Activated T-helper 17 cell treated with anti-CD3 and anti-CD28 coated beads, Interleukin-2, amount 50 U/mL, for 72 hours (primary cell): ENCODE measurements at regions not wholly inside any gene's neighbourhood (a gene's known extent, or its start where the extent isn't known, plus 50 kb on each side); places are given as distances from the start of the nearest gene placed in this dataset.

ENCODE experiments used
- ATAC-seq: fragments of 150-1000 bp; cut with Tn5 transposase; replicated peaks from 2 replicates; pipeline ENCODE4 v1.10.0; 2021; ENCODE audit warnings: mild to moderate bottlenecking, moderate library complexity
- H3K27ac Mint-ChIP-seq: one replicate; pipeline ENCODE4 v1.8.0; 2022; ENCODE audit warnings: mixed read lengths
- H3K27me3 Mint-ChIP-seq: one replicate; pipeline ENCODE4 v1.8.0; 2022; ENCODE audit warnings: mixed read lengths
- H3K36me3 Mint-ChIP-seq: one replicate; pipeline ENCODE4 v1.8.0; 2022; ENCODE audit warnings: low read depth, mild to moderate bottlenecking, mixed read lengths
- H3K4me1 Mint-ChIP-seq: one replicate; pipeline ENCODE4 v1.8.0; 2022; ENCODE audit warnings: mixed read lengths
- H3K4me3 Mint-ChIP-seq: one replicate; pipeline ENCODE4 v1.8.0; 2022; ENCODE audit warnings: mild to moderate bottlenecking, mixed read lengths
- H3K9me3 Mint-ChIP-seq: one replicate; pipeline ENCODE4 v1.8.0; 2022; ENCODE audit warnings: mixed read lengths

DNA sequence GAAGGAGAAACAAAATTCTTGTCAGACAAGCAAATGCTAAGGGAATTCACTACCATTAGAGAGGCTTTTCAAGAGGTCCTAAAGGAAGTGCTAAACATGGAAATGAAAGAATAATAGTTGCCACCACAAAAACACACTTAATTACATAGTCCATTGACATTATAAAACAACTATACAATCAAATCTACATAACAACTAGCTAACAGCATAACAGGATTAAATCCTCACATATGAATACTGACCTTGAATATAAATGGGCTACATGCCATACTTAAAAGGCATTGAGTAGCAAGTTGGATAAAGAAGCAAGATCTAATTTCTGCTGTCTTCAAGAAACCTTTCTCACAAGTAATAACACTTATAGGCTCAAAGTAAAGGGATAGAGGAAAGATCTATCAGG lies 811.5 kb upstream of the CITED2 start:
- Mint-ChIP-seq H3K4me1 (no peaks in the 10 kb centered on the region), H3K27ac (no peak overlapping the region), H3K36me3 (no peaks in the 10 kb centered on the region), H3K27me3 (peaks cover 9% of the 10 kb centered on the region), H3K9me3 (peaks cover 11% of the 10 kb centered on the region), H3K4me3 (no peak overlapping the region)
- ATAC-seq = no peak

- ATAC-seq = no peak
- H3K9me3 Mint-ChIP-seq = peaks cover 5% of the 10 kb centered on the region
These were observed 809.4 kb upstream of the CITED2 start for GRCh38 chr6:140183881-140184280.

DNA sequence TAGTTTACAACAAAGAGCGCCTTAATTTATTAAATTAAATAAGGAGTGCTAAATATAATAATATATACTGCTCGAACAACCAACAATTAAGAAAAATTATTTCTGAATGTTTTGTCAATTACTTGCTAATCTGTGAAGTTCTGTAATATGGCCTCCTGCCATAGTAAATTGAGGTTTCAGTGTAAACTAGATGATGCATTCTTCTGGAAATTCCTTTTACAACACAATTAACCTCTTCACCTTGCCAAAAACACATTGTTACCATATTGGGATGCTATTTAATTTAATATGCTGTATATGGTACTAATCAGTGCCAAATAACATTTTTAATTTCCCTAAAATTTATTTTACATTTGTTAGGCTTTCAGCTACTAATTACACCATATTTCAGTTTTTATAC lies 808.4 kb upstream of the CITED2 start:
- Mint-ChIP-seq H3K9me3 (peaks cover 2% of the 10 kb centered on the region), H3K27me3 (peaks cover 6% of the 10 kb centered on the region)

More at GRCh38 chr6:140183881-140184280, 809.4 kb upstream of the CITED2 start:
- no peak overlapping the region for H3K4me3 Mint-ChIP-seq
- peaks cover 6% of the 10 kb centered on the region for H3K27me3 Mint-ChIP-seq
- no peaks in the 10 kb centered on the region for H3K36me3 Mint-ChIP-seq
- H3K27ac Mint-ChIP-seq = no peak overlapping the region
- no peaks in the 10 kb centered on the region for H3K4me1 Mint-ChIP-seq

DNA sequence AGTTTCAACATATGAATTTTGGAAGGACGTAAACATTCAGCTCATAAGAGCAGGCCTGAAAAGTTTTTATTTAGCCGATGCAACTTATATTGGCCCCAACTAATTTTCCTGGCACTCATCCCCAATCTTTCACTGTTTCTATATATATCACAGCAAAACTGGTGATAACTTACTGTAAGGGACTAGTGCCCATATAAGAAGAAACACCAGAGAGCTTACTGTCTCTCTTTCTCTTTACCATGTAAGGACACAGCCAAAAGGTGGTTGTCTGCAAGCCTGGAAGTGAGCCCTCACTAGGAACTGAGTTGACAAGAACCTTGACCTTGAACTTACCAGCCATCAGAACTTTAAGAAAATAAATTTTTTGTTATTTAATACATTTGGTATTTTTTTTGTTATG lies 807.4 kb upstream of the CITED2 start:
- H3K9me3 Mint-ChIP-seq = no peaks in the 10 kb centered on the region
- H3K27me3 Mint-ChIP-seq = peaks cover 6% of the 10 kb centered on the region
- H3K4me1 Mint-ChIP-seq = no peaks in the 10 kb centered on the region
- no peak overlapping the region for H3K27ac Mint-ChIP-seq
- H3K36me3 Mint-ChIP-seq = no peaks in the 10 kb centered on the region
- no peak overlapping the region for H3K4me3 Mint-ChIP-seq
- ATAC-seq = no peak

More for the DNA sequence above, 808.4 kb upstream of the CITED2 start:
- H3K27ac Mint-ChIP-seq = no peak overlapping the region
- ATAC-seq = no peak
- no peak overlapping the region for H3K4me3 Mint-ChIP-seq
- H3K36me3 Mint-ChIP-seq = no peaks in the 10 kb centered on the region
- H3K4me1 Mint-ChIP-seq = no peaks in the 10 kb centered on the region

- no peak overlapping the region for H3K4me3 Mint-ChIP-seq
- no peaks in the 10 kb centered on the region for H3K36me3 Mint-ChIP-seq
- no peak overlapping the region for H3K27ac Mint-ChIP-seq
- H3K4me1 Mint-ChIP-seq = no peaks in the 10 kb centered on the region
- no peak for ATAC-seq
- H3K9me3 Mint-ChIP-seq = no peaks in the 10 kb centered on the region
- H3K27me3 Mint-ChIP-seq = peaks cover 3% of the 10 kb centered on the region
These were observed 805.9 kb upstream of the CITED2 start for GRCh38 chr6:140180306-140180705.

- H3K4me1 Mint-ChIP-seq = no peaks in the 10 kb centered on the region
- no peaks in the 10 kb centered on the region for H3K36me3 Mint-ChIP-seq
- no peak overlapping the region for H3K27ac Mint-ChIP-seq
- ATAC-seq = no peak
- no peaks in the 10 kb centered on the region for H3K27me3 Mint-ChIP-seq
- no peak overlapping the region for H3K4me3 Mint-ChIP-seq
- no peaks in the 10 kb centered on the region for H3K9me3 Mint-ChIP-seq
These were observed 804.5 kb upstream of the CITED2 start for GRCh38 chr6:140178935-140179334.

- Mint-ChIP-seq H3K4me1 (no peaks in the 10 kb centered on the region), H3K27ac (no peak overlapping the region), H3K9me3 (no peaks in the 10 kb centered on the region), H3K4me3 (no peak overlapping the region), H3K27me3 (no peaks in the 10 kb centered on the region), H3K36me3 (no peaks in the 10 kb centered on the region)
- no peak for ATAC-seq
These were observed 804.1 kb upstream of the CITED2 start for GRCh38 chr6:140178520-140178919.

- Mint-ChIP-seq H3K36me3 (no peaks in the 10 kb centered on the region), H3K27ac (no peak overlapping the region), H3K27me3 (no peaks in the 10 kb centered on the region), H3K9me3 (peaks cover 7% of the 10 kb centered on the region), H3K4me3 (no peak overlapping the region), H3K4me1 (no peaks in the 10 kb centered on the region)
- ATAC-seq = no peak
These were observed 801.9 kb upstream of the CITED2 start for GRCh38 chr6:140176306-140176705.

GRCh38 chr6:140175486-140175885 lies 801.0 kb upstream of the CITED2 start:
- H3K9me3 Mint-ChIP-seq = peaks cover 7% of the 10 kb centered on the region
- no peaks in the 10 kb centered on the region for H3K27me3 Mint-ChIP-seq
- no peaks in the 10 kb centered on the region for H3K36me3 Mint-ChIP-seq
- no peak for ATAC-seq
- no peaks in the 10 kb centered on the region for H3K4me1 Mint-ChIP-seq
- no peak overlapping the region for H3K4me3 Mint-ChIP-seq
- H3K27ac Mint-ChIP-seq = no peak overlapping the region

DNA sequence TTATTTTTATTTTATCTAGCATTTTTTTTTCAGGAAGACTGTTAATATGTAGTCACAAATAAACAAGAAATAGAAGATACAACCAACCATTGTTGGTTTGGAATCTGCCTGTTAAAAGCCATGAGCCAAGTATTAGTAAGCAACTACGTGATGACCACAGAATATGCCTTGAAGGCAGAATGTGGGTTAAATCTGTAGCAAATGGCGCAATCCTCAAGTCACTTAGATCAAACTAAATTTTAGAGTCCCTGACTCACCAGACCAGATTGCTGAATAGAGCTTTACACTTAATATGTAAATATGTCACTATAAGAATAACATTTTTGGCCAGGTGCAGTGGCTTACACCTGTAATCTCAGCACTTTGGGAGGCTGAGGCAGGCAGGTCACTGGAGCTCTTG lies 800.1 kb upstream of the CITED2 start:
- Mint-ChIP-seq H3K4me3 (no peak overlapping the region), H3K9me3 (peaks cover 7% of the 10 kb centered on the region), H3K27me3 (no peaks in the 10 kb centered on the region), H3K4me1 (no peaks in the 10 kb centered on the region), H3K36me3 (no peaks in the 10 kb centered on the region), H3K27ac (no peak overlapping the region)
- ATAC-seq = no peak

GRCh38 chr6:140168365-140168764 lies 793.9 kb upstream of the CITED2 start:
- Mint-ChIP-seq H3K9me3 (peaks cover 7% of the 10 kb centered on the region), H3K27ac (no peak overlapping the region), H3K36me3 (no peaks in the 10 kb centered on the region), H3K27me3 (no peaks in the 10 kb centered on the region), H3K4me1 (no peaks in the 10 kb centered on the region), H3K4me3 (no peak overlapping the region)
- no peak for ATAC-seq

GRCh38 chr6:140160909-140161308 lies 786.5 kb upstream of the CITED2 start:
- no peaks in the 10 kb centered on the region for H3K27me3 Mint-ChIP-seq
- H3K27ac Mint-ChIP-seq = no peak overlapping the region
- H3K4me3 Mint-ChIP-seq = no peak overlapping the region
- H3K36me3 Mint-ChIP-seq = no peaks in the 10 kb centered on the region
- H3K9me3 Mint-ChIP-seq = no peaks in the 10 kb centered on the region
- ATAC-seq = no peak
- no peaks in the 10 kb centered on the region for H3K4me1 Mint-ChIP-seq

DNA sequence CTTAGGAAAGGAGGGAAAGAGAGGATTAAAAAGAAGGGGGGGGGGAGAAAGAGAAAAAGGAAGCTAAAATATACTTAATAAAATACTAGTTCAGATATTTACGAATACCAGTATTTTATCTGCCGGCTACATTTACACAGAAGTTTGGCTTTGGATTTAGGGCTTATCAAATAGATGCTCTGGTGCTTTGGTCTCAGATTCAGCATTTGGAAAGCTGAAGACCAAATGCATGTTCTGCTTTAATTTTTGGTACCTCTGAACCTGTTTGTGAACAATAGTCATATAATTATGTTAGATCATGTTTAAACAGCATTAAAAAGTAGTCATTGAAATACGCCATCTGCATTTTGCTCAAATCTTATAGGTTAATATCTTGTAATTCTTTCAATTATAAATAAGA lies 786.0 kb upstream of the CITED2 start:
- ATAC-seq = no peak
- no peak overlapping the region for H3K27ac Mint-ChIP-seq
- no peaks in the 10 kb centered on the region for H3K36me3 Mint-ChIP-seq
- no peak overlapping the region for H3K4me3 Mint-ChIP-seq
- no peaks in the 10 kb centered on the region for H3K9me3 Mint-ChIP-seq
- H3K4me1 Mint-ChIP-seq = no peaks in the 10 kb centered on the region
- H3K27me3 Mint-ChIP-seq = no peaks in the 10 kb centered on the region

DNA sequence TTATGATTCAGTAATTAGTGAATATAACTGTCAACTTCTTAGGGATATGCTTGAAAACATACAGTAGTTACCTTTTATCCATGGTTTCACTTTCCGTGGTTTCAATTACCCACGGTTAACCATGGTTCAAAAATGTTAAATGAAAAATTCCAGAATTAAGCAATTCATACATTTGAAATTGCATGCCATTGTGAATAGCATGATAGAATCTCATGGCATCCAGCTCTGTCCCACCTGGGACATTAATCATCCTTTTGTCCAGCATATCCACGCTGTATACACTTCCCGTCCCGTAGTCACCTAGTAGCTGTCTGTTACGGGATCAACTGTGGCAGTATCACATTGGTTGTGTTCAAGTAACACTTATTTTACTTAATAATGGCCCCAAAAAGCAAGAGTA lies 781.7 kb upstream of the CITED2 start:
- ATAC-seq = no peak
- Mint-ChIP-seq H3K4me1 (no peaks in the 10 kb centered on the region), H3K4me3 (no peak overlapping the region), H3K36me3 (no peaks in the 10 kb centered on the region), H3K27ac (no peak overlapping the region), H3K27me3 (no peaks in the 10 kb centered on the region), H3K9me3 (no peaks in the 10 kb centered on the region)

DNA sequence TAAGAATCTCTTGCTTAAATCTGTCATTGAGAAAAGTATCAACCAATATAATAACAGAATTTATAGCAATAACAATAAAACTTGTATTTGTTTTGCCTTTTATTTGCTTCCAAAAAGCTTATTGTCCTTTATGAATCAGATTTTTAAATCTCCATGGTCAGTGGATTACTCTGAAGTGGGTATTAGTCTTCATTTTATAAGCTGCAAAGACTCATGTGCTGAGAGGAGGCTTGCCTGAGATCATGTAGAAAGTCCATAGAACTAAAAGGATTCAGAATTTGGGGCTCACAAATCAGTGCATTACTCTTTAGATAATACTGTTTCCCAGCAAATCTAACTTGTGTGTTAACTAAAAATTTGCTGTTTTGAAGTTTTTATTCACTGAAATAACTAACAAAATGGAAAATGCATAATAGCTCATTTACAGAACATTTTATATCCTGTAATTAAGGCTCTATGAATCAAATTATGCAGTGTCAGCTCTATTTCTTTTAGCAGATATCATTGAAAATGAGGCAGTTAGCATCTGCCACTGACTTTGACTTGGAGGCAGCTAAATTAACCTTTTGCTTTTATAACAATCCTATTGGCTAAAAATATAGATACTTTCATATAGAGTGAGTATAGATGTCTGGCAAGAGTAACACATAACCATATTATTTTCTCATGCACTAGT lies 781.1 kb upstream of the CITED2 start:
- no peaks in the 10 kb centered on the region for H3K4me1 Mint-ChIP-seq
- H3K9me3 Mint-ChIP-seq = no peaks in the 10 kb centered on the region
- no peak for ATAC-seq
- H3K27ac Mint-ChIP-seq = no peak overlapping the region
- H3K4me3 Mint-ChIP-seq = no peak overlapping the region
- H3K36me3 Mint-ChIP-seq = no peaks in the 10 kb centered on the region
- no peaks in the 10 kb centered on the region for H3K27me3 Mint-ChIP-seq

DNA sequence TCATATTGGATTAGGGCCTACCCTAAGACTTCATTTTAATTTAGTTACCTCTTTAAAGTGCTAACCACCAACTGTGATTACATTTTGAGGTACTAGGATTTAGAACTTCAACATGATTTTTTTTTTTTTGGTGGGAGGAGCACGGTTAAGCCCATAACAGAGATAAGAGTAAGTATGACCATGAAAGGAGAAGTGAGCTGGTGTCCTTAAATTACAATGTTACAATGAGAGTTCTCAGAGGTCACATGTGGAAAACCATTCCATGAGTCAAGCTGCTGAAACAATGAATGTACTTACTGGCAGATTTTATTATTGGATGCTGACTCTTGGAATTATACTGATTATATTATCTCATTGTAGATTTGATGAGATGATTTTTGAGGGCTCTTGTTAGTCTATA lies 779.3 kb upstream of the CITED2 start:
- no peaks in the 10 kb centered on the region for H3K36me3 Mint-ChIP-seq
- H3K4me1 Mint-ChIP-seq = no peaks in the 10 kb centered on the region
- no peaks in the 10 kb centered on the region for H3K9me3 Mint-ChIP-seq
- H3K27me3 Mint-ChIP-seq = no peaks in the 10 kb centered on the region
- H3K4me3 Mint-ChIP-seq = no peak overlapping the region
- no peak overlapping the region for H3K27ac Mint-ChIP-seq
- ATAC-seq = no peak
